ENCODE measurements at regions not wholly inside any gene's neighbourhood (a gene's known extent, or its start where the extent isn't known, plus 50 kb on each side); places are given as distances from the start of the nearest gene placed in this dataset.

DNA sequence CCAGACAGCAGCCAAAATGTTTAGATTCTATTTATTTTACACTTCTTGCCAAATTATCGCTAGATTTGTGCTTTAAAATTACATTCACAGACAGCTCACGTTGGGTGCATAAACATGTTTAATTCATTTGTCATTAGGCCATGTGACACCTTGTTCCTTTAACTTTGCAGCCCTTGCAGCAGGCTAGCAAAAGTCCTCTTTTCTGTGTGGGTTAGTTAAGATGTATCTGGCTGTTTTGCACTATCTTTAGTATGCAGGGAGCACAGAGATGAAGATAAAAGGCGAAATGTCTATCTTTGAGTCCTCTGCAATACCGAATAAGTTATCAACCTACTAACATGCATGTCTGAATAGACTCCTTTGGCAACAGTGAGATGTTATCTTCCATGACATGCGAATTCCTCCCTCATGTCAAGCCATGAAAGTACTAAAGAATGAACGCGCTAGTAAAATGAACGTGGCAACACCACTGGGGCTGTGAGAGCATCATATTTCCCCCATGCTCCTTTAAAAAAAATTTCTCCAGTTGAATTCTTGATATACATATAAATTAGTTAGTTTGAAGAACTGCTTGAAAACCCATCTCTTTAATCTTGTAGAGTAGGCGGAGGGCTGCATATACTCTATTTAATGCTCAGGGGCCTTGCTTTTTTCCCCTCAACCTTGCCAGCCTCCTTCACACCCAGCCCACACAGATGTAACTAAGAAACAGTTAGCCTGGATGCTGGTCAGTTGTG lies 620.4 kb upstream of the NR2F2 start:
- Histone ChIP-seq H3K4me1 (ENCODE audit: low read length) (no peaks in the 10 kb centered on the region), H3K27ac (ENCODE audit: low read length) (no peak overlapping the region), H4K20me1 (ENCODE audit: insufficient read depth, low read length) (no peaks in the 10 kb centered on the region), H3K9ac (ENCODE audit: low read length) (no peak overlapping the region), H3K27me3 (ENCODE audit: low read depth, low read length) (no peaks in the 10 kb centered on the region), H2AFZ (ENCODE audit: low read depth, low read length) (no peak overlapping the region), H3K9me3 (ENCODE audit: insufficient read depth, low read length) (no peaks in the 10 kb centered on the region), H3K4me2 (ENCODE audit: low read length) (no peak overlapping the region), H3K79me2 (ENCODE audit: low read length) (no peaks in the 10 kb centered on the region), H3K4me3 (ENCODE audit: low read length) (no peak overlapping the region), H3K36me3 (replicated peaks; ENCODE audit: low read depth, low read length) (no peaks in the 10 kb centered on the region)
- TF ChIP-seq, protein P1, sequence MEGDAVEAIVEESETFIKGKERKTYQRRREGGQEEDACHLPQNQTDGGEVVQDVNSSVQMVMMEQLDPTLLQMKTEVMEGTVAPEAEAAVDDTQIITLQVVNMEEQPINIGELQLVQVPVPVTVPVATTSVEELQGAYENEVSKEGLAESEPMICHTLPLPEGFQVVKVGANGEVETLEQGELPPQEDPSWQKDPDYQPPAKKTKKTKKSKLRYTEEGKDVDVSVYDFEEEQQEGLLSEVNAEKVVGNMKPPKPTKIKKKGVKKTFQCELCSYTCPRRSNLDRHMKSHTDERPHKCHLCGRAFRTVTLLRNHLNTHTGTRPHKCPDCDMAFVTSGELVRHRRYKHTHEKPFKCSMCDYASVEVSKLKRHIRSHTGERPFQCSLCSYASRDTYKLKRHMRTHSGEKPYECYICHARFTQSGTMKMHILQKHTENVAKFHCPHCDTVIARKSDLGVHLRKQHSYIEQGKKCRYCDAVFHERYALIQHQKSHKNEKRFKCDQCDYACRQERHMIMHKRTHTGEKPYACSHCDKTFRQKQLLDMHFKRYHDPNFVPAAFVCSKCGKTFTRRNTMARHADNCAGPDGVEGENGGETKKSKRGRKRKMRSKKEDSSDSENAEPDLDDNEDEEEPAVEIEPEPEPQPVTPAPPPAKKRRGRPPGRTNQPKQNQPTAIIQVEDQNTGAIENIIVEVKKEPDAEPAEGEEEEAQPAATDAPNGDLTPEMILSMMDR (IDR thresholded peaks at IDR 0.05; ENCODE audit: low read depth, low read length): no peak
- TF ChIP-seq EZH2phosphoT487 (IDR thresholded peaks at IDR 0.05; ENCODE audit: low read depth): no peak

DNA sequence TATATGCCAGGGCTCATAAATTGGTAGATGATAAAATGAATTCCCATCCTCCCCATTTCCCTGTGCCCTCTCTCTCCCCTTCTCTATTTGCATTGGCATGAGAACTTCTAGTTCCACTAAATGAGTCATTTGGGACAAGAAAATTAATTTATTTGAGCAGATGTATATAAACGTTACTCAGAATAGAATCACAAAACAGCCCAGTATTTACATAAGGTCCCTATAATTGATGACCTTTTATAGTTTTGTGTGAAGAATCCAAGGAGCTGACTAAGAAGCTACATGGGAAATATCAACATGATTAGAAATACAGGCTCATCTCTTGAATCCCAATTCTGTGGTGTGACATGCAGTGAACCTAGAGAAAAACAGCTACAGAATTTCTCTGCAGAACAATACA lies 617.7 kb upstream of the NR2F2 start:
- Histone ChIP-seq H3K4me3 (ENCODE audit: low read length) (no peak overlapping the region), H3K4me2 (ENCODE audit: low read length) (no peak overlapping the region), H4K20me1 (ENCODE audit: insufficient read depth, low read length) (no peaks in the 10 kb centered on the region), H3K9me3 (ENCODE audit: insufficient read depth, low read length) (no peaks in the 10 kb centered on the region), H3K4me1 (ENCODE audit: low read length) (no peaks in the 10 kb centered on the region), H3K36me3 (replicated peaks; ENCODE audit: low read depth, low read length) (no peaks in the 10 kb centered on the region), H3K9ac (ENCODE audit: low read length) (no peak overlapping the region), H3K79me2 (ENCODE audit: low read length) (no peaks in the 10 kb centered on the region), H3K27ac (ENCODE audit: low read length) (no peak overlapping the region), H2AFZ (ENCODE audit: low read depth, low read length) (no peak overlapping the region), H3K27me3 (ENCODE audit: low read depth, low read length) (no peaks in the 10 kb centered on the region)
- no peak for TF ChIP-seq EZH2phosphoT487 (IDR thresholded peaks at IDR 0.05; ENCODE audit: low read depth)
- TF ChIP-seq, protein P1 (IDR thresholded peaks at IDR 0.05; ENCODE audit: low read depth, low read length): no peak

DNA sequence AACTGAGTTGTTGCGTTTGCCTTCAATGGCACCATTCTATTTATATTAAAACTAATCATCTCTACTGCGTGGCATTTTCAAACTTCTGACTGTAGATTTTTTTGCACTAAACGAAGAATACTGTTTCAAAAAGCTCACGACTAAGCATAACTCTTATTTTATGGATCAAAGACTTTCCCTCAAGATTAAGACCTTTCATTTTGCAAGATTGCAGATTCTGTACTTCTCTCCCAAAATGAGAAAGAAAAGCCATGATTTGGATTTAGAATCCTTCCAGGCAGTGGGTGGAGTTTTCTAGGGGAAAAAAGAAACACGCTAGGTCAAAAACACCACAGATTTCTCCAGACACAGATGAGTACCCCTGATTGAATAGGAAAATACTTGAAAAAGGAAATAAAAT lies 617.2 kb upstream of the NR2F2 start:
- H3K4me3 ChIP-seq (ENCODE audit: low read length): no peak overlapping the region
- H3K9ac ChIP-seq (ENCODE audit: low read length): no peak overlapping the region
- H3K27ac ChIP-seq (ENCODE audit: low read length): no peak overlapping the region
- no peaks in the 10 kb centered on the region for H4K20me1 ChIP-seq (ENCODE audit: insufficient read depth, low read length)
- H3K9me3 ChIP-seq (ENCODE audit: insufficient read depth, low read length): no peaks in the 10 kb centered on the region
- no peaks in the 10 kb centered on the region for H3K4me1 ChIP-seq (ENCODE audit: low read length)
- no peak overlapping the region for H2AFZ ChIP-seq (ENCODE audit: low read depth, low read length)
- H3K36me3 ChIP-seq (replicated peaks; ENCODE audit: low read depth, low read length): no peaks in the 10 kb centered on the region
- no peak overlapping the region for H3K4me2 ChIP-seq (ENCODE audit: low read length)
- no peaks in the 10 kb centered on the region for H3K27me3 ChIP-seq (ENCODE audit: low read depth, low read length)
- H3K79me2 ChIP-seq (ENCODE audit: low read length): no peaks in the 10 kb centered on the region
- TF ChIP-seq, protein P1 (IDR thresholded peaks at IDR 0.05; ENCODE audit: low read depth, low read length): no peak
- no peak for TF ChIP-seq EZH2phosphoT487 (IDR thresholded peaks at IDR 0.05; ENCODE audit: low read depth)

DNA sequence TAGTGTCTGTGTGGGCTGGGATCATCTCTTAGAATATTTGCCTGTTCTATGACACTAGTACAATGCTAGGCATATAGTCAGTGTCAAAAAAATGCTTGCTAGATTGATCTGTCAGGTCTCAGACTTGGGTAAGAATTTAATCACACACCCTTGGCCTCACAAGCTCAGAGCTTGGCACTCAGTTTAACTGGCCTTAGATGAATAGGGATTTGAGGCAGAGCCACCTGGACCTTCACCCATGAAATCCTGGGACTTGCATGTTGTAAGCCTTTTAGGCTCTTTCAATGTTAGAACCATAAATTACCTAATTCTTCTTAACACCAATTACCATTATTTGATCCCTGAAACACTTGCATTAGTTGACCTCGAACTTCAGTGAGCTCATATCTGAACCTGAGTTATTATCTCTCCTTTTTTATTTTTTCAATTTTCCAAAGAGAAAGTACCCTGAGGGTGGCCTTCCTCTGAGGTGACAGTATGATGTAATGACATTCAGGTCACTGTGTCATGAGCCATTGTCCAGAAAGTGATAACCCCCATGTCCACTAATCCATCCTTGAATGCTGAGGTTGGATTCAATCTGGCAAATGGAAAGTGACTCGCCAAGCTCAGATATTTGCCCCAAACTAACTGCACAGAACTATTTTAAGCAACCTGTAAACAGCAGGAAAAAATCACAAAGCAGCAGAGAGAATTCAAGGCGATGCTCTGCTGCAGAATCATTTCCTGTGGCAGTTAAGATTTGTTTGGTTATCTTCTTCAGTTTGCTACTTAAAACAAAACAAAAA lies 615.2 kb upstream of the NR2F2 start:
- Histone ChIP-seq H3K4me2 (ENCODE audit: low read length) (no peak overlapping the region), H3K79me2 (ENCODE audit: low read length) (no peaks in the 10 kb centered on the region), H3K27me3 (ENCODE audit: low read depth, low read length) (no peaks in the 10 kb centered on the region), H3K4me3 (ENCODE audit: low read length) (no peak overlapping the region), H3K27ac (ENCODE audit: low read length) (no peak overlapping the region), H3K36me3 (replicated peaks; ENCODE audit: low read depth, low read length) (no peaks in the 10 kb centered on the region), H3K9ac (ENCODE audit: low read length) (no peak overlapping the region), H2AFZ (ENCODE audit: low read depth, low read length) (no peak overlapping the region), H3K9me3 (ENCODE audit: insufficient read depth, low read length) (no peaks in the 10 kb centered on the region), H3K4me1 (ENCODE audit: low read length) (no peaks in the 10 kb centered on the region), H4K20me1 (ENCODE audit: insufficient read depth, low read length) (no peaks in the 10 kb centered on the region)
- no peak for TF ChIP-seq EZH2phosphoT487 (IDR thresholded peaks at IDR 0.05; ENCODE audit: low read depth)
- TF ChIP-seq, protein P1 (IDR thresholded peaks at IDR 0.05; ENCODE audit: low read depth, low read length): no peak

Measured in OCI-LY3 (cell line).